K562 (cell line): ENCODE measurements at regions not wholly inside any gene's neighbourhood (a gene's known extent, or its start where the extent isn't known, plus 50 kb on each side); places are given as distances from the start of the nearest gene placed in this dataset.

Experiments used
- ATAC-seq: fragments of 200-7000 bp; cut with Tn5 transposase; 3 replicates; pipeline ENCODE4 v1.9.1; 2020; ENCODE audit warnings: moderate library complexity
- BruUV-seq: library from RNA; stranded (reverse); fragments of 400-500 nt; replicated peaks from 2 replicates; lab custom pipeline; 2021; lab: Mats Ljungman, UMichigan
- CTCF ChIA-PET: fragments of 300-600 bp; formaldehyde crosslinking; extraction: SDS; loops from one replicate; lab custom pipeline; 2021; ENCODE audit warnings: low intra/inter-chr PET ratio; lab: Yijun Ruan, JAX
- POLR2A ChIA-PET: fragments of 300-600, 350-650 bp; sonication (Branson Sonifier 250); formaldehyde crosslinking; extraction: SDS; loops from one replicate; lab custom pipeline; 2021; ENCODE audit warnings: antibody characterized with exemption, inconsistent platforms; lab: Yijun Ruan, JAX
- DNase-seq, 4 experiments: peaks; one replicate each; pipeline versions ENCODE4 v3.0.0 to v3.0.0-alpha.2; 2011 to 2018; ENCODE audit warnings: low spot score in 3 of 4, mixed read lengths in 3 of 4; ENCODE audit errors: extremely low read depth in 1 of 4
- FAIRE-seq: peaks from 2 replicates; lab custom pipeline; 2011; peaks lifted over from hg19 to GRCh38; lab: Jason Lieb, UNC
- H2AFZ ChIP-seq: 2 replicates; pipeline ENCODE4 v1.6.0; 2011; ENCODE audit warnings: low read depth, low read length, control low read depth, inconsistent platforms
- H3K27ac ChIP-seq: fragments of 200-600 bp; 3 replicates; pipeline ENCODE4 v1.8.0; 2011; ENCODE audit warnings: low read depth, mild to moderate bottlenecking, control low read depth, inconsistent platforms, low read length, moderate library complexity, mixed read lengths; ENCODE audit errors: extremely low read depth
- H3K27me3 ChIP-seq, 2 experiments: fragments of 300-600 bp in 1 of 2; 2 replicates in 1 of 2; 3 replicates in 1 of 2; pipeline versions ENCODE4 v1.6.0 to v1.8.0; 2011; ENCODE audit warnings: inconsistent platforms in 2 of 2, low read length in 2 of 2, mild to moderate bottlenecking in 1 of 2, mixed read lengths in 1 of 2, moderate library complexity in 1 of 2; ENCODE audit not compliant: control insufficient read depth in 2 of 2, insufficient read depth in 2 of 2
- H3K36me3 ChIP-seq: fragments of 300-600 bp; 3 replicates; pipeline ENCODE4 v1.8.0; 2011; ENCODE audit warnings: mild to moderate bottlenecking, low read length, inconsistent platforms; ENCODE audit not compliant: control insufficient read depth, insufficient read depth
- H3K4me1 ChIP-seq, 2 experiments: fragments of 200-600 bp in 1 of 2; replicated peaks in 1 of 2; 2 replicates in 1 of 2; 3 replicates in 1 of 2; pipeline versions ENCODE4 v1.5.1 to v1.8.0; 2011; ENCODE audit warnings: inconsistent platforms in 2 of 2, low read length in 2 of 2, mild to moderate bottlenecking in 1 of 2, mixed read lengths in 1 of 2, moderate library complexity in 1 of 2; ENCODE audit not compliant: control insufficient read depth in 2 of 2, insufficient read depth in 2 of 2
- H3K4me2 ChIP-seq: 2 replicates; pipeline ENCODE4 v1.6.1; 2011; ENCODE audit warnings: low read length, control low read depth, inconsistent platforms, mixed read lengths; ENCODE audit not compliant: insufficient read depth
- H3K4me3 ChIP-seq: fragments of 200-600 bp; sonication (generic), shearing (Covaris generic); 2 replicates; pipeline ENCODE4 v1.5.1; 2016; ENCODE audit warnings: control low read depth, inconsistent platforms
- H3K79me2 ChIP-seq: fragments of 200-600 bp; 3 replicates; pipeline ENCODE4 v1.8.0; 2011; ENCODE audit warnings: low read length, inconsistent platforms; ENCODE audit not compliant: control insufficient read depth, insufficient read depth
- H3K9ac ChIP-seq, 2 experiments: 2 replicates each; pipeline versions ENCODE4 v1.6.0 to v1.6.1; 2011; ENCODE audit warnings: low read depth in 2 of 2, low read length in 2 of 2, control low read depth in 1 of 2, inconsistent platforms in 1 of 2, mild to moderate bottlenecking in 1 of 2, mixed read lengths in 1 of 2; ENCODE audit not compliant: insufficient read depth in 1 of 2
- H3K9me1 ChIP-seq: one replicate; pipeline ENCODE4 v1.6.0; 2011; ENCODE audit warnings: inconsistent platforms, mild to moderate bottlenecking, low read length, moderate library complexity; ENCODE audit not compliant: control insufficient read depth, insufficient read depth
- H3K9me3 ChIP-seq: replicated peaks from 2 replicates; pipeline ENCODE4 v1.5.1; 2011; ENCODE audit warnings: low read depth, low read length, inconsistent platforms; ENCODE audit not compliant: control insufficient read depth, insufficient read depth
- H4K20me1 ChIP-seq: replicated peaks from 2 replicates; pipeline ENCODE4 v1.6.1; 2011; ENCODE audit warnings: low read length, inconsistent platforms, mixed read lengths; ENCODE audit not compliant: control insufficient read depth, insufficient read depth
- CHD2 ChIP-seq: IDR thresholded peaks from 2 replicates; pipeline ENCODE4 v1.6.1; 2011; ENCODE audit warnings: low read depth, low read length
- CTCF ChIP-seq, 3 experiments: IDR thresholded peaks in 2 of 3; conservative IDR thresholded peaks in 1 of 3; 2 replicates each; pipeline ENCODE4 v1.5.1; 2011 to 2012; ENCODE audit warnings: low read length in 3 of 3, mild to moderate bottlenecking in 3 of 3, control low read depth in 2 of 3, improper control_type of control experiment in 1 of 3, inconsistent platforms in 1 of 3, low read depth in 1 of 3, mixed read lengths in 1 of 3, moderate library complexity in 1 of 3; ENCODE audit not compliant: insufficient read depth in 2 of 3
- PHB2 ChIP-seq: fragments of 450-650 bp; IDR thresholded peaks from 2 replicates; pipeline ENCODE4 v1.6.1; 2017; ENCODE audit warnings: low read depth
- SMAD2 ChIP-seq: fragments of 150-350 bp; IDR thresholded peaks from 2 replicates; pipeline ENCODE4 v1.6.1; 2014; ENCODE audit warnings: low read depth, mild to moderate bottlenecking, low read length
- TARDBP ChIP-seq: fragments of 450-650 bp; IDR thresholded peaks from 2 replicates; pipeline ENCODE4 v1.6.1; 2016
- ZFPM2 ChIP-seq: fragments of 250-450 bp; sonication (Bioruptor Pico); IDR thresholded peaks from 2 replicates; pipeline ENCODE4 v1.5.1; 2022; ENCODE audit warnings: mild to moderate bottlenecking
- ZFX ChIP-seq: sonication (generic); formaldehyde crosslinking; IDR thresholded peaks from 2 replicates; pipeline ENCODE4 v1.8.0; 2022; ENCODE audit warnings: mild to moderate bottlenecking, missing genetic modification reagents, moderate library complexity
- ZNF655 ChIP-seq: fragments of 250-450 bp; sonication (Bioruptor Pico); IDR thresholded peaks from 2 replicates; pipeline ENCODE4 v1.5.0; 2021
- ZNF79 ChIP-seq: fragments of 250-450 bp; sonication (Bioruptor Pico); IDR thresholded peaks from 2 replicates; pipeline ENCODE4 v1.4.0; 2020; ENCODE audit warnings: low read depth, mild to moderate bottlenecking, moderate library complexity
- whole genome bisulfite sequencing: fragments of 100-300 bp; shearing (Covaris generic); methylation state at CpG from one replicate; pipeline ENCODE4 v1.1.6; 2016; ENCODE audit warnings: low coverage, mixed read lengths; ENCODE audit not compliant: insufficient coverage; ENCODE audit errors: missing lambda C conversion rate; 5-methylcytosine and 5-hydroxymethylcytosine counted together
- in situ Hi-C: fragments of 300-500 bp; cut with MboI; formaldehyde crosslinking; loops from 4 replicates; pipeline ENCODE4 v1.15.0; 2018; ENCODE audit warnings: inconsistent platforms, mixed read lengths
- intact Hi-C: fragments of 100-400 bp; cut with micrococcal nuclease; formaldehyde crosslinking; loops from 2 replicates; pipeline ENCODE4 v1.14.2; 2022

GRCh38 chr14:22221508-22221907 is 367.5 kb downstream of the DAD1 start:
- Histone ChIP-seq H3K4me3 (no peak overlapping the region), H3K4me2 (no peak overlapping the region), H3K27me3 (no peaks in the 10 kb centered on the region), H3K9ac (no peak overlapping the region), H4K20me1 (no peaks in the 10 kb centered on the region), H2AFZ (no peak overlapping the region), H3K36me3 (no peaks in the 10 kb centered on the region), H3K79me2 (no peaks in the 10 kb centered on the region), H3K9me1 (no peaks in the 10 kb centered on the region), H3K9me3 (no peaks in the 10 kb centered on the region)
- ChIA-PET CTCF (no interaction called here), POLR2A (interaction anchor here (0.7 kb wide), 1 partner anchor 604 kb away, joined by 3 read pairs; no protein-coding TSS in a partner anchor)
- in situ Hi-C loops (no loop called here), intact Hi-C loops (no loop called here)
- no peak for FAIRE-seq
- WGBS: 0% methylated on average over 3 of the region's 3 CpGs
- DNase-seq: peak; percentile 3 to 15 (median 7)
- TF ChIP-seq ZFPM2 (CRISPR knock-in tag): no peak
- TF ChIP-seq CTCF (IDR thresholded peaks at IDR 0.05 in 2 of 3, conservative IDR thresholded peaks at IDR 0.05 in 1 of 3; ENCODE audit: insufficient read depth in 2 of 3, low read depth in 1 of 3, low read length in 3 of 3): peak in 2 of 3 experiments; percentile 11 to 30; a peak in 1 of 6 replicates
- TF ChIP-seq, all 486 proteins: peak for 1
- Histone ChIP-seq H3K27ac (no peak overlapping the region), H3K4me1 (no peaks in the 10 kb centered on the region)
- ATAC-seq: no peak
- no TSS peak for BruUV-seq

GRCh38 chr14:22220427-22220826 is 368.6 kb downstream of the DAD1 start:
- no peak overlapping the region for H3K27ac ChIP-seq
- H3K9me3 ChIP-seq: no peaks in the 10 kb centered on the region
- no peaks in the 10 kb centered on the region for H3K27me3 ChIP-seq
- DNase-seq (no peak), ATAC-seq (no peak), FAIRE-seq (no peak)
- no peak overlapping the region for H3K4me2 ChIP-seq
- no peak overlapping the region for H3K9ac ChIP-seq
- no peaks in the 10 kb centered on the region for H3K4me1 ChIP-seq
- intact Hi-C loops (no loop called here), in situ Hi-C loops (no loop called here)
- H2AFZ ChIP-seq: no peak overlapping the region
- TF ChIP-seq ZNF79 (no peak), CHD2 (no peak), PHB2 (no peak), ZFX (CRISPR knock-in tag) (no peak), TARDBP (no peak), ZNF655 (CRISPR knock-in tag) (no peak), SMAD2 (no peak)
- H3K4me3 ChIP-seq: no peak overlapping the region
- no peaks in the 10 kb centered on the region for H3K36me3 ChIP-seq
- H4K20me1 ChIP-seq: no peaks in the 10 kb centered on the region
- BruUV-seq: no TSS peak
- WGBS: 5% methylated on average over 1 of the region's 1 CpG
- ChIA-PET CTCF (no interaction called here), POLR2A (no interaction called here)
- no peaks in the 10 kb centered on the region for H3K9me1 ChIP-seq
- H3K79me2 ChIP-seq: no peaks in the 10 kb centered on the region
